HEK293 (cell line): ENCODE measurements at regions not wholly inside any gene's neighbourhood (a gene's known extent, or its start where the extent isn't known, plus 50 kb on each side); places are given as distances from the start of the nearest gene placed in this dataset.

Experiments used
- CTCF ChIA-PET: fragments of 350-600 bp; formaldehyde crosslinking; extraction: SDS; loops from one replicate; lab custom pipeline; 2021; ENCODE audit warnings: antibody characterized with exemption; lab: Yijun Ruan, JAX
- POLR2A ChIA-PET: fragments of 300-600 bp; formaldehyde crosslinking; extraction: SDS; loops from one replicate; lab custom pipeline; 2020; ENCODE audit warnings: antibody characterized with exemption, inconsistent platforms; lab: Yijun Ruan, JAX
- H3K27ac ChIP-seq: fragments of 200-500 bp; sonication (Bioruptor generic); 2 replicates; pipeline ENCODE4 v1.5.1; 2014; ENCODE audit warnings: low read depth, low read length, control low read depth, inconsistent platforms; ENCODE audit errors: extremely low read depth
- H3K36me3 ChIP-seq, 2 experiments: fragments of 200-500 bp in 1 of 2; sonication (Bioruptor generic) in 1 of 2; 1 replicate in 1 of 2; 2 replicates in 1 of 2; pipeline ENCODE4 v1.5.1; 2014 to 2017; ENCODE audit warnings: inconsistent platforms in 2 of 2, low read length in 2 of 2; ENCODE audit not compliant: control insufficient read depth in 2 of 2, insufficient read depth in 1 of 2
- H3K4me1 ChIP-seq: fragments of 200-500 bp; sonication (Bioruptor generic); 2 replicates; pipeline ENCODE4 v1.5.1; 2014; ENCODE audit warnings: mild to moderate bottlenecking, low read length, inconsistent platforms; ENCODE audit not compliant: control insufficient read depth, insufficient read depth
- H3K4me3 ChIP-seq: 2 replicates; pipeline ENCODE4 v1.5.1; 2011; ENCODE audit warnings: low read depth, mild to moderate bottlenecking, control low read depth, low read length, moderate library complexity
- H3K9me3 ChIP-seq: fragments of 200-500 bp; sonication (Bioruptor generic); 2 replicates; pipeline ENCODE4 v1.5.1; 2014; ENCODE audit warnings: low read depth, low read length, inconsistent platforms; ENCODE audit not compliant: control insufficient read depth, insufficient read depth
- EGR2 ChIP-seq: fragments of 450-650 bp; formaldehyde crosslinking; IDR thresholded peaks from 2 replicates; pipeline ENCODE4 v1.5.1; 2016; ENCODE audit warnings: low read depth, missing biosample characterization, missing genetic modification characterization
- GLIS1 ChIP-seq: fragments of 450-650 bp; formaldehyde crosslinking; IDR thresholded peaks from 2 replicates; pipeline ENCODE4 v1.5.1; 2016; ENCODE audit warnings: missing biosample characterization, missing genetic modification characterization
- YY1 ChIP-seq: fragments of 450-650 bp; formaldehyde crosslinking; IDR thresholded peaks from 2 replicates; pipeline ENCODE4 v1.5.1; 2018; ENCODE audit warnings: missing biosample characterization, missing genetic modification characterization
- ZFHX2 ChIP-seq: fragments of 450-650 bp; formaldehyde crosslinking; conservative IDR thresholded peaks from 2 replicates; pipeline ENCODE4 v1.5.1; 2016; ENCODE audit warnings: missing biosample characterization, missing genetic modification characterization
- ZIC2 ChIP-seq: fragments of 450-650 bp; formaldehyde crosslinking; IDR thresholded peaks from 2 replicates; pipeline ENCODE4 v1.5.1; 2016; ENCODE audit warnings: missing biosample characterization, missing genetic modification characterization
- ZNF157 ChIP-seq: fragments of 450-650 bp; formaldehyde crosslinking; IDR thresholded peaks from 2 replicates; pipeline ENCODE4 v1.5.1; 2016; ENCODE audit warnings: missing biosample characterization, missing genetic modification characterization
- ZNF169 ChIP-seq: fragments of 450-650 bp; formaldehyde crosslinking; IDR thresholded peaks from 2 replicates; pipeline ENCODE4 v1.5.1; 2016; ENCODE audit warnings: missing biosample characterization, missing genetic modification characterization
- ZNF174 ChIP-seq: fragments of 450-650 bp; formaldehyde crosslinking; IDR thresholded peaks from 2 replicates; pipeline ENCODE4 v1.5.0; 2017; ENCODE audit warnings: missing biosample characterization, mild to moderate bottlenecking, missing genetic modification characterization
- ZNF221 ChIP-seq: fragments of 450-650 bp; formaldehyde crosslinking; IDR thresholded peaks from 2 replicates; pipeline ENCODE4 v1.5.1; 2017; ENCODE audit warnings: missing biosample characterization, missing genetic modification characterization, borderline replicate concordance
- ZNF223 ChIP-seq: fragments of 450-650 bp; formaldehyde crosslinking; IDR thresholded peaks from 2 replicates; pipeline ENCODE4 v1.5.1; 2016; ENCODE audit warnings: missing biosample characterization, missing genetic modification characterization
- ZNF239 ChIP-seq: fragments of 450-650 bp; formaldehyde crosslinking; IDR thresholded peaks from 2 replicates; pipeline ENCODE4 v1.5.1; 2016; ENCODE audit warnings: missing biosample characterization, missing genetic modification characterization
- ZNF292 ChIP-seq: fragments of 450-650 bp; formaldehyde crosslinking; IDR thresholded peaks from 2 replicates; pipeline ENCODE4 v1.5.1; 2016; ENCODE audit warnings: low read depth, missing biosample characterization, missing genetic modification characterization, borderline replicate concordance
- ZNF449 ChIP-seq: fragments of 450-650 bp; formaldehyde crosslinking; IDR thresholded peaks from 2 replicates; pipeline ENCODE4 v1.5.1; 2017; ENCODE audit warnings: missing biosample characterization, mild to moderate bottlenecking, missing genetic modification characterization, moderate library complexity
- ZNF529 ChIP-seq: fragments of 450-650 bp; formaldehyde crosslinking; IDR thresholded peaks from 2 replicates; pipeline ENCODE4 v1.5.1; 2017; ENCODE audit warnings: missing genetic modification characterization, missing biosample characterization; ENCODE audit not compliant: insufficient replicate concordance
- ZNF623 ChIP-seq: fragments of 450-650 bp; formaldehyde crosslinking; IDR thresholded peaks from 2 replicates; pipeline ENCODE4 v1.5.1; 2016; ENCODE audit warnings: missing biosample characterization, missing genetic modification characterization
- ZNF660 ChIP-seq: fragments of 450-650 bp; IDR thresholded peaks from 2 replicates; pipeline ENCODE4 v1.5.1; 2018; ENCODE audit warnings: missing biosample characterization, mild to moderate bottlenecking, missing genetic modification characterization
- ZNF664 ChIP-seq: fragments of 450-650 bp; formaldehyde crosslinking; IDR thresholded peaks from 2 replicates; pipeline ENCODE4 v1.5.1; 2016; ENCODE audit warnings: missing biosample characterization, missing genetic modification characterization
- ZNF701 ChIP-seq: fragments of 450-650 bp; formaldehyde crosslinking; IDR thresholded peaks from 2 replicates; pipeline ENCODE4 v1.5.1; 2016; ENCODE audit warnings: missing biosample characterization, missing genetic modification characterization
- ZXDB ChIP-seq: fragments of 450-650 bp; formaldehyde crosslinking; IDR thresholded peaks from 2 replicates; pipeline ENCODE4 v1.5.1; 2016; ENCODE audit warnings: missing biosample characterization, missing genetic modification characterization
- TF ChIP-seq, protein P1 (sequence below): fragments of 450-650 bp; formaldehyde crosslinking; optimal IDR thresholded peaks from 2 replicates; pipeline ENCODE3; 2016; ENCODE audit warnings: missing biosample characterization, mild to moderate bottlenecking, missing genetic modification characterization
- TF ChIP-seq, protein P2 (sequence below): fragments of 450-650 bp; formaldehyde crosslinking; IDR thresholded peaks from 2 replicates; pipeline ENCODE4 v1.5.1; 2016; ENCODE audit warnings: missing biosample characterization, missing genetic modification characterization

- H3K4me1 ChIP-seq, result peaks cover 11% of the 10 kb centered on the region; the same call in 1 of the 2 replicates
- H3K4me3 ChIP-seq, result no peak overlapping the region
- no peaks in the 10 kb centered on the region for H3K36me3 ChIP-seq
- ChIA-PET CTCF (interaction anchor here (0.6 to 1.2 kb wide), 5 partner anchors 8 to 357 kb away, joined by 3 to 11 read pairs (median 4); no protein-coding TSS in a partner anchor), POLR2A (no interaction called here)
- H3K9me3 ChIP-seq, result no peaks in the 10 kb centered on the region
- no peak overlapping the region for H3K27ac ChIP-seq
- TF ChIP-seq ZFHX2 (tag by site-specific recombination), result peak; percentile 29; the same call in 1 of the 2 replicates
- no peak for TF ChIP-seq ZNF221
- no peak for TF ChIP-seq ZNF660 (tag by site-specific recombination)
- no peak for TF ChIP-seq ZNF529 (tag by site-specific recombination)
- no peak for TF ChIP-seq ZXDB (tag by site-specific recombination)
- TF ChIP-seq EGR2, result peak; percentile 57; the same call in 1 of the 2 replicates
- TF ChIP-seq ZNF169, result no peak
- no peak for TF ChIP-seq ZNF174
- no peak for TF ChIP-seq ZNF157
- TF ChIP-seq ZNF701 (tag by site-specific recombination), result no peak
- TF ChIP-seq ZNF664, result no peak
- TF ChIP-seq ZNF449 (tag by site-specific recombination), result no peak
- peak; percentile 63 for TF ChIP-seq GLIS1 (tag by site-specific recombination)
- TF ChIP-seq ZNF239 (tag by site-specific recombination), result no peak
- TF ChIP-seq, protein P1, sequence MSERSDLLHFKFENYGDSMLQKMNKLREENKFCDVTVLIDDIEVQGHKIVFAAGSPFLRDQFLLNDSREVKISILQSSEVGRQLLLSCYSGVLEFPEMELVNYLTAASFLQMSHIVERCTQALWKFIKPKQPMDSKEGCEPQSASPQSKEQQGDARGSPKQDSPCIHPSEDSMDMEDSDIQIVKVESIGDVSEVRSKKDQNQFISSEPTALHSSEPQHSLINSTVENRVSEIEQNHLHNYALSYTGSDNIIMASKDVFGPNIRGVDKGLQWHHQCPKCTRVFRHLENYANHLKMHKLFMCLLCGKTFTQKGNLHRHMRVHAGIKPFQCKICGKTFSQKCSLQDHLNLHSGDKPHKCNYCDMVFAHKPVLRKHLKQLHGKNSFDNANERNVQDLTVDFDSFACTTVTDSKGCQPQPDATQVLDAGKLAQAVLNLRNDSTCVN (tag by site-specific recombination), result no peak
- TF ChIP-seq YY1 (tag by site-specific recombination), result no peak
These were observed 104.9 kb upstream of the FOXP2 start for GRCh38 chr7:114309729-114310128.

- H3K4me3 ChIP-seq, result no peak overlapping the region
- H3K27ac ChIP-seq, result no peak overlapping the region
- POLR2A ChIA-PET, result no interaction called here
- no peaks in the 10 kb centered on the region for H3K9me3 ChIP-seq
- no peaks in the 10 kb centered on the region for H3K36me3 ChIP-seq
- TF ChIP-seq ZIC2 (tag by site-specific recombination), result no peak
- no peak for TF ChIP-seq ZNF623 (tag by site-specific recombination)
- TF ChIP-seq ZNF292 (tag by site-specific recombination), result no peak
- no peak for TF ChIP-seq ZNF223 (tag by site-specific recombination)
- TF ChIP-seq, protein P2, sequence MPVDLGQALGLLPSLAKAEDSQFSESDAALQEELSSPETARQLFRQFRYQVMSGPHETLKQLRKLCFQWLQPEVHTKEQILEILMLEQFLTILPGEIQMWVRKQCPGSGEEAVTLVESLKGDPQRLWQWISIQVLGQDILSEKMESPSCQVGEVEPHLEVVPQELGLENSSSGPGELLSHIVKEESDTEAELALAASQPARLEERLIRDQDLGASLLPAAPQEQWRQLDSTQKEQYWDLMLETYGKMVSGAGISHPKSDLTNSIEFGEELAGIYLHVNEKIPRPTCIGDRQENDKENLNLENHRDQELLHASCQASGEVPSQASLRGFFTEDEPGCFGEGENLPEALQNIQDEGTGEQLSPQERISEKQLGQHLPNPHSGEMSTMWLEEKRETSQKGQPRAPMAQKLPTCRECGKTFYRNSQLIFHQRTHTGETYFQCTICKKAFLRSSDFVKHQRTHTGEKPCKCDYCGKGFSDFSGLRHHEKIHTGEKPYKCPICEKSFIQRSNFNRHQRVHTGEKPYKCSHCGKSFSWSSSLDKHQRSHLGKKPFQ, result no peak
- CTCF ChIA-PET, result interaction anchor here (0.6 kb wide), 1 partner anchor 124 kb away, joined by 4 read pairs; no protein-coding TSS in a partner anchor
- H3K4me1 ChIP-seq, result no peaks in the 10 kb centered on the region
These were observed 111.3 kb upstream of the FOXP2 start for GRCh38 chr7:114303301-114303700.
